Mucosa of descending colon (tissue), 3 donors: ENCODE measurements at regions not wholly inside any gene's neighbourhood (a gene's known extent, or its start where the extent isn't known, plus 50 kb on each side); places are given as distances from the start of the nearest gene placed in this dataset.
"Not testable (repeated sequence)": the region's sequence is repeated elsewhere in the genome, so short reads cannot be mapped to it uniquely, and the experiment has no call there.

Experiments used
- ATAC-seq: fragments of 200-7000 bp; cut with Tn5 transposase; one replicate; pipeline ENCODE4 v1.9.1; 2020; ENCODE audit warnings: mild to moderate bottlenecking, moderate library complexity
- DNase-seq, 3 donors: peaks; one replicate each; pipeline ENCODE4 v3.0.0-alpha.2; 2020
- H3K36me3 ChIP-seq: fragments of 200-600 bp; one replicate; pipeline ENCODE4 v1.8.0; 2021; ENCODE audit warnings: low read depth, mild to moderate bottlenecking
- H3K4me1 ChIP-seq: fragments of 200-600 bp; one replicate; pipeline ENCODE4 v1.8.0; 2021; ENCODE audit warnings: low read depth, mild to moderate bottlenecking
- H3K4me3 ChIP-seq: fragments of 200-600 bp; one replicate; pipeline ENCODE4 v1.8.0; 2021; ENCODE audit warnings: mild to moderate bottlenecking
- H3K9me3 ChIP-seq: fragments of 200-600 bp; one replicate; pipeline ENCODE4 v1.8.0; 2021; ENCODE audit warnings: mild to moderate bottlenecking
- CTCF ChIP-seq: fragments of 200-600 bp; IDR thresholded peaks from one replicate; pipeline ENCODE4 v1.8.0; 2022; ENCODE audit warnings: antibody characterized with exemption, mild to moderate bottlenecking
- intact Hi-C, 2 donors: fragments of 100-400 bp; cut with DNase I in 1 of 2; cut with micrococcal nuclease in 1 of 2; formaldehyde crosslinking; loops; one replicate each; pipeline versions ENCODE4 v1.11.0 to v1.11.1; 2022; cut with DNase I, micrococcal nuclease
- donor health status: DM: no; HTN: no; CAD: no; lungs with moderate emphysema.
- donor health status: DM: no; HTN: no; CAD: no.
- donor health status: DM: no; HTN: yes; CAD: no.

DNA sequence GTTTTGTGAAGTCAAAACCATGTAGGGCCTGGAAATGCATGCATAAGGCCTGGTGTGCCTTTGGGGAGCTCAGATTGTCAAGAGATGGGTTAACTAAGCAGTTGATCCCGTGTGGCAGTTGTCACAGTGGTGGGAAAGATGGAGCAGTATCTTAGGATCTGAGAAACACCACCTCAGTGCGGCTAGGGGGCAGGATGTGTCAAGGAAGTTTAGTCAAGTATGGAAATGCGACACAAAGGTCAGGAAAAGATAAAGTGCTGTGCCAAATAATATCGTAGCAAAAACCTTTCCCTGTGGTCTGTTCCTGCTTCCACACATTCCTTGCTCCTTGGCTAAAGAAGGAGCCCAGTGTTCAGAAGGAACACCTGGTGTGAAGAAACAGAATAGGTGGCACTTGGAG, 396.4 kb downstream of the EDEM1 start:
- ATAC-seq (peak; percentile 77), DNase-seq (peak in 1 of 3 donors; percentile 49)
- TF ChIP-seq CTCF, result no peak
- no peaks in the 10 kb centered on the region for H3K36me3 ChIP-seq
- intact Hi-C loops, result no loop called here
- H3K4me3 ChIP-seq, result no peak overlapping the region
- H3K9me3 ChIP-seq, result no peaks in the 10 kb centered on the region
- no peaks in the 10 kb centered on the region for H3K4me1 ChIP-seq

DNA sequence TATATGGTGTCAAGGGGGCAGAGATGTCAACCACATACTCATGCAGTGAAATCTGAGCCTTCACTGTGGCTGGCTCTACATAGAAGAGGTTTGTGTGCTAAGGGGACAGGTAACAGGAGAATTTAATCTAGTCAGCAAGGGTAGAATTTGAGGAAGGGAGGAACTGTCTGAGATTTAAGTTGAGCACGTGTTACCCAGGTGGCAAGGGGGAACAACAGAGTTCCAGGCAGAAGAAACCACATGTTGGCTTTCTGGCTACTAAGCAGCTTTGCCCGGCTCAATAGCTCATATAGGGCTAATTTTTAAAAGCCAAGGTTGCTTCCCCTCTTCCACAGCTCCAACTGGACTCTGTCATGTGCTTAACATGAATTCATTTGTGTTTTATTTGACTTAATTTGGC, 397.6 kb downstream of the EDEM1 start:
- no peaks in the 10 kb centered on the region for H3K9me3 ChIP-seq
- DNase-seq, result no peak
- no peaks in the 10 kb centered on the region for H3K36me3 ChIP-seq
- no peaks in the 10 kb centered on the region for H3K4me1 ChIP-seq
- no peak for ATAC-seq
- TF ChIP-seq CTCF, result no peak
- no peak overlapping the region for H3K4me3 ChIP-seq
- intact Hi-C loops, result no loop called here

DNA sequence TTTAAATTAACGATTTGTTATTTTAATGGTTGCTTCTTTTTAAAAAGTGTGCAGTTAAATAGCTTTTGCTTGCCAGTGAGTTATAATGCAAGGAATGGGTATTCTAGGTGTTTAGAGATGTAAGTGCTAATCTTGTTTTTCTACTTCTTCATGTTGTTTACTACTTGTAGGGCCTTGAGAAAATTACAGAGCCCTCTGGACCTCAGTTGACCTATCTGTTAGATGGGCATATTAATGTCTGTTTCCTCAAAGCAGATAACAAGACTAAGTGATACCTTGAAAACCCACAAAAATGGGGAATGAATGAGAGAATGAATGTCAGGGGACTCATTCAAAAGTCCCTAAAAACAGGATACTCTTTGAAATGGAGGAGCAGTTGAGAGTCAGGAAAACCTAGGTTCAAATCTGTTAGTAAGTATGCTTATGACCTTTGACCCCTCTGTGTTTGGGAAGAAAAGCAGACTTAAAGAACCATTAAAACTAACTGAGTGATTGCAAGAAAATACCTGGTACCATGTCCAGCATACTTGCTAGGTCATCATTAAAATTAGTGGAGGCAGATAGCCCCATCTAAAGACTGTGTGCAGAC, 419.5 kb downstream of the EDEM1 start:
- no peaks in the 10 kb centered on the region for H3K36me3 ChIP-seq
- intact Hi-C loops, result no loop called here
- DNase-seq (no peak), ATAC-seq (no peak)
- H3K4me1 ChIP-seq, result no peaks in the 10 kb centered on the region
- H3K4me3 ChIP-seq, result no peak overlapping the region
- TF ChIP-seq CTCF, result no peak
- no peaks in the 10 kb centered on the region for H3K9me3 ChIP-seq

DNA sequence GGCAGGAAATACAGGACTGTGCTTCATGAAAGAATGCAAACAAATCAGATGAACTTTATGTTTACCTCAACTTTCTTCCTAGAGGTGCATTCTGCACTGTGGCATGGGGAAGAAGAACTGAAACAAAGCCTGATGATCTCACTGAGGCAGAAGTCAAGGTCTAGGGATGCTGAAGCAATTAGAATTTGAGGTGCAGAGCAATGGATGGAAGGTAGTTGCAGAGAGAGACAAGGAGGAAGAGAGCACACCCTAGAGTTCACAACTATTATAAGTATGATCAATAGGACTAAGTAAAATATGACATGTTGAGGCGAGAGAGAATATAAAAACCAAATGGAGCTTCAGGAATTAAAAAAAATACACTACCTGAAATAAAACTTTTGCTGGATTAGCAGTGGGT, 420.1 kb downstream of the EDEM1 start:
- Histone ChIP-seq H3K36me3 (no peaks in the 10 kb centered on the region), H3K4me3 (no peak overlapping the region), H3K9me3 (no peaks in the 10 kb centered on the region), H3K4me1 (no peaks in the 10 kb centered on the region)
- TF ChIP-seq CTCF, result no peak
- DNase-seq (no peak), ATAC-seq (no peak)
- intact Hi-C loops, result no loop called here

GRCh38 chr3:5608971-5609370, 421.5 kb downstream of the EDEM1 start:
- H3K36me3 ChIP-seq, intact Hi-C loops, H3K4me3 ChIP-seq, DNase-seq, H3K9me3 ChIP-seq, ATAC-seq, H3K4me1 ChIP-seq: not testable (repeated sequence)

GRCh38 chr3:5613599-5613998, 426.1 kb downstream of the EDEM1 start:
- intact Hi-C loops, result no loop called here
- no peak overlapping the region for H3K4me3 ChIP-seq
- H3K36me3 ChIP-seq, result no peaks in the 10 kb centered on the region
- H3K9me3 ChIP-seq, result no peaks in the 10 kb centered on the region
- no peak for TF ChIP-seq CTCF
- ATAC-seq, result no peak
- DNase-seq, result no peak
- H3K4me1 ChIP-seq, result no peaks in the 10 kb centered on the region
